ENCODE measurements at regions not wholly inside any gene's neighbourhood (a gene's known extent, or its start where the extent isn't known, plus 50 kb on each side); places are given as distances from the start of the nearest gene placed in this dataset.
"Not testable (repeated sequence)": the region's sequence is repeated elsewhere in the genome, so short reads cannot be mapped to it uniquely, and the experiment has no call there.

DNA sequence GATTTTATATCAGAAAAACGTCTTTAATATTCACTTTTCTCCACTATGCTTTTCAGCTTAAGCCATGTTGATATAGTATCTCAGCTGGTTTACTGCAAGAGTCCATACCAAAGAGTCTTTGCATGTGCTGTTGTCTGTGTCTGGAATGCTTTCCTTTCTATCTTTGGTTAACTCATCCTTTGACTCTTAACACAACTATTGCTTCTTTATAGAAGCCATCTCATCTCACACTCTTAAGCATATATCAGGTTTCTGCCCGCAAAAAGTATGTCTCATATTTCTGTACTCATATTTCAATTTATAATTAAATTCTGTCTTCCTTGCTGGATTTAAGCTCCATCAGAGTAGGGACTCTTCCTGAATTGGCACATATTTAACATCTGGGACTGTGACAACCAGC, 220.9 kb upstream of the KCNK2 start:
- no peak for DNase-seq (ENCODE audit: low spot score)

DNA sequence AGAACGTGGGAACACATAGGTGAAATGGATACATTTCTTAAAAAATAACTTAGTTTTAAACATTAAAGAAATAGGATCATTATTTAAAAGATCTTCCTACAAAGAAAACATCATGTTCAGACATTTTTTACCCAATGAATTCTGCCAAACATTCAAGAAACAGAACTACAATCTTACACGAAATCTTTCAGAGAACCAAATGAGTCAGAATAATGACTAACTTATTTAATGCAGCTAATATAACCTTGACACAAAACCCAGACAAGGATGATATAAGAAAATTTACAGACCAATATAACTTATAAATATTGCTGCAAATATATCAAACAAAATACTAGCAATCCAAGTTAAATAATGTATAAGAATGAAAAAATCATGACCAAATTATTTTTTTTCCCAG, 220.1 kb upstream of the KCNK2 start:
- DNase-seq (ENCODE audit: low spot score), result no peak

DNA sequence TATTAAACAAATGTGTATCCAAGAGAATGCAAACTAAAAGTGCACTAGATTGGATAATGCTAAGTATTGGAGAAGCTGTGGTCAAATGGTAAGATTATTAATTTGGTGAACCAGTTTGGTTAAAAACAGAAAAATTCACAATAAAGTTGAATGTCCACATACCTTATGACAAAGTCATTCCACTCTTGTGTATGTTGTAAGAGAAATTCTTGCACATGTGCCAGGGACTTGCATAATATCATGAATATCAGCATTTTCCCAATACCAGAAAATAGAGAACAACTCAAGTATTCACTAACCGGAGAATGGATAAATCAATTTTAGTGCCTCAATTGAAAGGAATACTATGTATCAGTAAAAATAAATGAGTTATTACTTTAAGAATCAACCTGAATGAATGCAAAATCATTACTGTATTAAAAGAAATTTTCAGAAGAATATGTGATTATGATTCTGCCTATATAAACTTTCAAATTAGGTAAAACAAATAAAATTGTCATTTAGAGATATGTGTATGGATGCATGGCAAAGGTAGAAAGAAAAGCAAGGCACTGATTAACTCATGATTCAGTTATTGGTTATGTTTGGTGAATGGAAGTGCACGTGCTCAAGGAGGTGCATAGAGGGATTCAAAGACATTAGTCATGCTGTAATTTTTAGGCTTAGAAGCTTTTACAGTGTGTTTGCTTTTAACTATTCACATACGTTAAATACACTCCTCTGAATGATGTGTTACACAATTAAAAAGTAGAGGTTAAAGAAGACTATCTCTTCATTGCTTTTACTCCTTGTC, 217.4 kb upstream of the KCNK2 start:
- peak; percentile 9 for DNase-seq (ENCODE audit: low spot score)

DNA sequence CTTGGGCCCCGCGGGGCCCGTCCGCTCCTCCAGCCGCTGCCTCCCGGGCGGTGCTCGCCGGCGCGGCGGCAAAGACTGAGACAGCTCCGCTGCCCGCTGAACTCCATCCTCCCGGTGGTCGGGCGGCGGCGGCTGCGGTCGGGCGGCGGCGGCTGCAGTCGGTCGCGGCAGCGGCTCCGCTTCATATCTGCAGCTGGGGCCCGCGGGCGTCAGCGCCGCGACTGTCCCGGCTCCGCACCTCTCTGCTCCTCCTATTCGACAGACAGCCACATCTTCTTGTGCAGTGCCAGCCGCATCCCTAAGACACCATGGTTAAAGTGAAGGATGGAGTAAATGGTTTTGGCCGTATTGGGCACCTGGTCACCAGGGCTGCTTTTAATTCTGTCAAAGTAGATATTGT, 212.1 kb upstream of the KCNK2 start:
- DNase-seq (ENCODE audit: low spot score), result not testable (repeated sequence)

DNA sequence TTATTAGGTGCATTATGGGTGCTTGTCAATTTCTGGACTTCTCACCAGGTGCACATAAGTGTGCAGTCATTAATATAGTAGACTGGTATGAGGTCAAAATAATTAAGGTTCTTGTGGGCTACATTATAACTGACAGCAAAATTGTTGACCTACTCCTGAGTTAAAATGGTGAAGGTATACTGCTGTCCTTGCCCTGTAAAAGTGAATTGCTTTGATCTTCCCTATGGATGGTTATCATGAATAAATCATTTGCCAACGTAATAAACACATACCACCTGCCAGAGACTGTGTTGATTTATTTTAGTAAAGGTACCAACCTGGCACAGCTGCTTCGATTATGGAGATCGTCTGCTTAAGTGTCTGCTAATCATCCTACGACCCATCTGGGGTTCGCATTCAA, 201.6 kb upstream of the KCNK2 start:
- DNase-seq (ENCODE audit: low spot score), result no peak

DNA sequence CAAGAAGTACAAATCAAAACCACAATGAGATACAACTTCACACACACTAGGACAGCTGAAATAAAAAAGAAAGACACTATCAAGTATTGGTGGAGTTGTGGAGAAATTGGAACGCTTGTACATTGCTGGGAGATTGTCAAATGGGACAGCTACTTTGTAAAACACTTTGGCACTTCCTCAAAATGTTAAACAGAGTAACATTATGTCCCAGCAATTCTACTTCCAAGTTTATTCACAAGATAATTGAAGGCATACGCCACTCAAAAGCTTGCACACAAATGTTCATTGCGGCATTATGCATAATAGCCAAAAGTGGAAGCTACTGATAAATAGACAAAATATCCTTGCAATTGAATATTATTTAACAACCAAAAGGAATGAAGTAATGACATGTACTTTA, 199.9 kb upstream of the KCNK2 start:
- DNase-seq (ENCODE audit: low spot score), result no peak

DNA sequence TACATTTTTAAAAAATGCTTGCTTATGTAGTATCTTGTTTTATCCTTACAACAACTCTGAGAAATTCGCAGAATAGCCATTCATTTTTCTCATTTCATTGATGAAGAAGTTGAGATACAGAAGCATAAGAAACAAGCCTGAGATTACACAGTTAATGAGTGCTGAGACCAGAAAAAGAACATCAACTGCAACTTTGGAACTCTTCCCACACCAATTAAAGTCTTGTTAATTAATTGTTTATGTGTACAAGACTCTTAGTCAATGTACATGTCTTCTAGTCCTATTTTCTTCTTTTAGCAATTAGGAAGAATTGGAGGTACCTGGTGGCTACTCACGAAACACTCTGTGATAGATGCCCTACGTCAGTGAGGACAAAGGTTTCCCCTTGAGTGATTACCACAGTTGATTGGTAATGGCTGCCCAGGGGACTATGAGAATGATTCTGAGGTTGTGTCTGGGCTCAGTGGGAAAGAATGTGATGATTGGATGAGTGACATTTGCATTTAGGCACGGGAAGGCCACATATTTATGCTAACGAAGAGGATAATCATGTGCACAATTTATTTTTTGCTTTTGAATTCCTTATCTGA, 187.4 kb upstream of the KCNK2 start:
- DNase-seq (ENCODE audit: low spot score), result no peak

DNA sequence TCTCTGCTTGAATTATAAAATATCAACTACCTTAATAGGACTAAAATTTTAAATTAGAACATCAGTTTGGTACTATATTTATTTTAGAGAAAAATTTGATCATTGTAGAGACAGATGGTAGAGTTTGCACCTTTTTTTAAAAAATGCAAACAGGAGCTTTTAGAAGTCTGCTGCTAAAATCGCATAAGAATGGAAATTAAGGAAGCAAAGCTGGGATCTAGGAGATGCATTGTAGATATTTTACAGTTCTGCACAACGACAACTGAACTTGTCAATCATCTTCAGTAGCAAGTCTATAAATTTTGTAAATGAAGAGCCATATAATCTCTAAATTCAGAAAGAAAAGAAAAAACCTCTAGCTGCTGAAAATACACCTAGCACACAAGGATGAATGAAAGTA, 185.6 kb upstream of the KCNK2 start:
- DNase-seq (ENCODE audit: low spot score), result no peak

DNA sequence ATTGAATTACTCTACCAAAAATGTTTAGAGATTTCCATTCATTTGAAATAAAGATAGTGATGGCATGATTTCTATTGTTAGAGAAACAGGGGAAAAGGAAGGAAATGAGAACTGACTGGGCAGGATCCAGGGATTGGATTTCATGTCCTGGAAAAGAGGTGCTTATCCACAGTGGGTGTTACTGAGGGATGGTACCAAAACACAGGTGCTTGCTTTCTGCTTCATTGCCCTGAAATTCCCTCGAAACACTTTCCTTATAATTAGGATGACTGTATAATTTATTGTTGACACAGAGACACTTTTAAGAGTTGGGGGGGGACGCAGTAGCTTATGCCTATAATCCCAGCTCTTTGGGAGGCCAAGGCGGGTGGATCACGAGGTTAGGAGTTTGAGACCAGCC, 185.0 kb upstream of the KCNK2 start:
- no peak for DNase-seq (ENCODE audit: low spot score)

DNA sequence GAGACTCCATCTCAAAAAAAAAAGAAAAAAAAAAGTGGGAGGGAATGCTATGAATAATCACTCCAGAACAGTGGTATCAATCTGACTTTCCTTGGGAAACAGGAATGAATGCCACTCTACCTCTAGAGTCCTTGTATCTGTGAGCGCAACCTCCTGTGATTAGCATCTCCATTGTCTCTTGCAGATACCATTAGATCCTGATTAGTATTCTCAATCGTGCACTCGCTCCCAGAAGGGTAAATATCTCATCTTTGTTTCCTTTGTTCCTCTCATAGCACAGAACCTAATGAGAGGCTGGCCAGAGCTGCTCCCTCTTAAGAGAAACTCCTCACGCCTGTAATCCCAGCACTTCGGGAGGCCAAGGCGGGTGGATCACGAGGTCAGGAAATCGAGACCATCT, 184.4 kb upstream of the KCNK2 start:
- DNase-seq (ENCODE audit: low spot score), result no peak

DNA sequence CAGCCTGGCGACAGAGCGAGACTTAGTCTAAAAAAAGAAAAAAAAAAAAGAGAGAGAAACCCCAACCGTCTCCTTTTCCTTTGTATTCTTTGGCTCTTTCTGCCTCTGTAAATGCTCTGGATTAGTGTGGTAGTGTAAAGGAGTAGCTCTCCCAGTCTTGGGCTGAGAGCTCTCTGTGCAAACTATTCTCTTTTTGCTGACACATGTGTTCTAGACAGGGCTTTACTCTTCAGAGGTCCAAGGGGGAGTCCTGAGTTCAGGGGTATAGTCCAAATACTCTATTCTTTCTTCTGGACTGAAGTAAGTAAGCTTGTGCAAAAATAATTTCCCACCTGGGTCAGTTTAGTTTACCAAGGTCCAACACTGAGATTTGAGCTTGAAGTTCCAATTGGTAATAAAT, 183.8 kb upstream of the KCNK2 start:
- DNase-seq (ENCODE audit: low spot score), result no peak

DNA sequence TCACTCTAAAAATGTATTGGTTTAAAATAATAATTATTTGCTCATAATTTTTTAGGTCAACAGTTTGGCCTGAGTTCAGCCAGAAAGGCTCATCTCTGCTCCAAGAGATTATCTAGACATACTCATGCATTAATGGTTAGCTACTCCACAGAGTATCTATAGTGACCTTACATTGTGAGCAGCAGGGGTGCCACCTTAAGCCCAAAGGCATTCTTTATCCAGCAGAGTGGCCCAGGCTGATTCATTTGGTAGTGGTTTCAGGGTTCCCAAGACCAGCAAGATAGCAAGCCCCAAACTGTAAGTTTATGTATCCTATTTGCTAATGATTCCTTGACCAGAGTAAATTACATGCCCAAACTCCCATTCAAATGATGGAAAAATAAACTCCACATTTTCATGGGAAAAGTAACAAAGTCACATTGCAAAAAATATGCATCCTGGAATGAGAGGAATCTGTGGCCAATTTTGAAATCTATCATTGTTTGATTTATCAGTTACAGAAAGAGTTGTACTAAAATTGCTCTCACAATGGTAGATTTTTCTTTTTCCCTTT, 182.6 kb upstream of the KCNK2 start:
- DNase-seq (ENCODE audit: low spot score), result peak; percentile 28

DNA sequence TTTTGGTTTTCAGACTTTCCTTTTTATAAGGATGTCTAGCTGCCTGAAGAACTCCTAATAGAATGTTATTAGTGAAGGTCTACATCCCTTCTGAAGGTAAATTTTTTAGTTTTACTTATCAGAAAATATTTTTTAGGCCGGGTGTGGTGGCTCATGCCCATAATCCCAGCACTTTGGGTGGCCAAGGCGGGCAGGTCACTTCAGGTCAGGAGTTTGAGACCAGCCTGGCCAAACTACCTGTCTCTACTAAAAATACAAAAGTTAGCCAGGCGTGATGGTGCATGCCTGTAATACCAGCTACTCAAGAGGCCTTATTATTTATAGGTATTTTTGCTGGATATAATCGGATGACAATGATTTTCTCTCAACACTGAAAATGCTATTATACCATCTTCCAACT, 181.9 kb upstream of the KCNK2 start:
- DNase-seq (ENCODE audit: low spot score), result no peak

DNA sequence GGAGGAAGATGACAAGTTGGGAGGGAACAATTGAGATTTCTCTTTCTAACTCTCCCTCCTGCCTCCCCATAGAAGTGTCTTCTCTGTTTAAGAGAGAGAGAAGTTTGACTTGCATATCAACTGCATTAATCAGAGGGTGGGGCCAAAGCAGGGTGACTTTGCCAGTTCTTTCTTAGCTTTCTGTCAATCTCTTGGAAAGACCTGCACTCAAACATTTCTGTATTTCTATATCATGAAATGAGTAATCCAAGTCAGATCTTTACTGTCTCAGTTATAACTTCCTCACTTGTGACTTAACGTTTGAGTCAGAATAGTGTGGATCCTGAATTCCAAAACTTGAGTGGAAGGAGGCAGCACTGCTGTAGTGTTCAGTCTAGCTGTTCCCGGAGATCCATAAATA, 180.8 kb upstream of the KCNK2 start:
- DNase-seq (ENCODE audit: low spot score), result peak; percentile 70

DNA sequence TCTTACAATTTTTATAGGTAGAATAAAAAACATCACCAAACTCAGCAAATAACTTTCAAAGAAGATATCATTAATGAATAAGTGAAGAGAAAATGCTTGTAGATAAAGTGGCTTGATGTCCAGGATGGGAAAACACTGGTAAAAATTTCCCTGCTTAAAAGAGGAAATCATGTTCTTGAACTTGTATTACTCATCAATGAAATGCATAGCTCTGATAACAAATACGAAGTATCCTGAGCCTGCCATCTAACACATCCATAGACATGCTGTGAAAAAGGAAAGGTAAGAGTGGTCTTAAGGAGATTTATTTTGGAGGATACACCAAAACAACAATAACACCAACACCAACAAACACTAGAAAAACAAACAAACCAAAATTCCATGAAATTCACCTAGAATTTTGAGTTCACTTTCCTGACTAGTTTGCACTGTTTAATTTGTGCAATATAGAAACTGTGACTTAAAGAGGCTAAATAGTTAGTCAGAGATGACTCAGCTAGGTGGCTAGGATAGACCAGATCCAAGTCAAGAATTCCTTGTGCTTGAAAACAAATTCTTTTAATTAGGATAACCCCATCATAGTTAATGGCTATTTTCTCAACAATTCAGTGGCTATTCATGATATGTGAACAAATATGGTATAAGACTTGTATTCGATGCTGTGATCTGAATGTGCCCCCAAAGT, 179.8 kb upstream of the KCNK2 start:
- peak; percentile 63 for DNase-seq (ENCODE audit: low spot score)

DNA sequence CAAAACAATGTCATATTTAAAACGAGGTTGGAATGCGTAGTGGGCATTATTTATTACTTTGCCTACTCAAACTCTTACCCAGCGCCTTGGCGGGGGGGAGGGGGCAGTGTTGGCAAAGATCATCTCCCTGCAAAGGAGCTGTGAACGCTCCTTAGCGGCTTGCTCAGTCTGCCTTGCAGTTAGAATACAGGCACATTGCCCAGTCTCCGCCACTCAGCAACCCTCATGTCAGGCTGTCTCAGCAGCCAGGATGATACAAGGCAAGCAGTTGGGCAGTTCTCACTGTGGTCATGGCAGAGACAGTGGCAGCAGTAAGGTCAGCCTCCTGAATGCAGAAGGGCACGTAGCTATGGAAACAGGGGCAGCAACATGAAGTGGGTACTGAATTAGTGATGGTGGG, 170.4 kb upstream of the KCNK2 start:
- DNase-seq (ENCODE audit: low spot score), result no peak

DNA sequence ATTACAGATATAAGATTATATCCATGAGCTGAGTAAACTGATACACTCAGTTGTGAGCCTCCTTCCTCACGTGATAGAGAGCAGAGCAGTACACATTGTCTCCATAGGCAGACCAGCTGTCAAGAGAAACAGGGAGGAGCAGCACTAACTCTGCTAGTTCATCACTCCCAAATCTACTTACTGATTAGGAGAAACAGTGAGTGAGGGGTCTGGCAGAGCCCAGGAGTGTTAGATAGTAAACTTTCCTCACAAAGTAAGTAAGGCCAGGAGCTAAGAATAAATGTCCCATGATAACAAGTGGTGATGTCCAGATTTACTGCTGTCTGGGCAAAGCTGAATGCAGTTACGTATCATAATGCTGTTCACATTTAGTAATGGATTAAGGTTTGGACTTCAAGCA, 168.6 kb upstream of the KCNK2 start:
- DNase-seq (ENCODE audit: low spot score), result no peak

DNA sequence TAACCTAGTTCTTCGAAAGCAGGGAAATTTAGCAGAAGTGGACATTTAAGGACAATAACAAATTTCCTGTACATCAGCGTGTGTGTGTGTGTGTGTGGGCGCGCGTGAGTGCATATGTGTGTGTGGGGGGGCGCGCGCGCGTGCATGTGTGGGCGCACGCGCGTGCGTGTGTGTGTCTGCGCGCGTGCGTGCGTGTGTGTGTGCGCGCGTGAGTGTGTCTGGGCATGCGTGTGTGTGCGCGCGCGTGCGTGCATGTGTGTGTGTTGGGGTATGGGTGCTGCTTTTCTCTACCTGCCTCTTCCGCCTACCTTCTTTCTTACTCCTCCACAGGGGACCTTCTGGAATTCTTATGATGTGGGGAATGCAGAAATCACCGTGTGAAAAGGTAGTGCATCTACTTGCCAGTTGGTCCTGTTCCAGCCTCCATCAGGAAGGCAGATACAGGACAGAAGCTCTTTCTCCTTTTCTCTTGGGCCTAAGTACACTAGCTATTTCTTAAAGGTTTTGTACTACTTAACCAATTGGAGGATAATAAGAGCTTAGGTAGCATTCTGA, 165.4 kb upstream of the KCNK2 start:
- no peak for DNase-seq (ENCODE audit: low spot score)

DNA sequence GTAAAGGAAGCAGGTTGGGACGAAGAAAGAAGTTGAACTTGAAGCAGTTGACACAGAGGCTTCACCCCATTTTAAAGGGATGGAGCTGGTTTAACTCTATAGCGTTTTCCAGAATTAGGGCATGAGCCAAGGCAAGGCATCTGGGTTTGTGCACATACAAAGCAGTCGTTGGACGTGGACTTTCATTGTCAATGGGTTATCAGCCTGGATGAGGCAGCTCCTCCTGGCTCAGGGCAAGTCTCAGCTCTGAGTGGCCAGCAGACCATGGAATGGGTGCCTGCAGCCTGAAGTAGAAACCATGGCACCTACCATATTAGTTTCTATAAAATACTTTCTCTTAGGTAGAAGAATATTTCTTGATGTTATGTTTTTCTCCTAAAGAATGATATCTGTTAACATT, 163.8 kb upstream of the KCNK2 start:
- no peak for DNase-seq (ENCODE audit: low spot score)

DNA sequence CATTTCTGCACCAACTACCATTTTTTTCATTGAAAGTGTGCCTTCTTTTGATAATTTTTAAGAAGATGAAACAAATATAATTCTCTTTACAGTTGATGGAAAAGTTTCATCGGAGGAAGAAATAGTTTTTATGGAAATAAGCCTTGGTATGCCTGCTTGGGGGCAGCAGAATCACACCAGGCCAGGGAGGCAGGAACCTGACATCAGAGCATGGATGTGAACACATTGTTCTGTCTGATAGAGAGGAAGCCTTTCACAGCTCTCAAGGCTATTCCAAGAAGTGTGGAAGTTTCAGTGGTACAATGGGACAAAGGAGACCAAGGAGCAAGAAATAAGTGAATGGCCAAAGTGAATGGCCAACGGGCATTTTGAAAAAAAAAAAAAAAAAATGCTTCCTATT, 162.2 kb upstream of the KCNK2 start:
- no peak for DNase-seq (ENCODE audit: low spot score)

DNA sequence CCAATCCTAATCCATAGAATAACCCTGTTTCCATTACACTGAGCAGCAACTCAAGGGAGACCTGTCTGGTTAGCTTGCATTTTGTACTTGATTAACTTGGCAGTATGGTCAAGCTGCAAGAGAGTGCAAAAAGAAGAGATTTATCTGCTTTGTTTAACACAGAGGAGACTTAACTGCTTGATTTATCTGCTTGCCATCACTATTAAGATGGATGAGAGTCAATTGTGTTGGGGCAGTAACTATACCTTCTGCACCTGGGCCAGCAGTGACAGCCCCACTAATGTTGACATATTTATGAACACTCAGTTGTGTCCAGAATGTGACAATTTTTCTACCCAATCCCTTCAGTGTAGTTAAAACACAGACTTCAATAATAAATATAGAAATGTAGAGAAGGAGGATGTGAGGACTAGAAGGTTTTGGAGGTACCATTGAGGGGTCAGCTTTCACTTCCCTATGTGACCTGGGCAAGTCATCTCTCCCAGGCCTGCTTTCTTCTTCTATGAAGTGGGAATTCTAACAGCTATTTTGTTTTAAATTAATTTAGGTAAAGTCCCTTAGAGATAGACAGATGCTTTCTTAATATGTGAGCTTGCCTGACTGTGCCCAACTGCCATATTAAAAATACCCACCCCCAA, 159.1 kb upstream of the KCNK2 start:
- no peak for DNase-seq (ENCODE audit: low spot score)

DNA sequence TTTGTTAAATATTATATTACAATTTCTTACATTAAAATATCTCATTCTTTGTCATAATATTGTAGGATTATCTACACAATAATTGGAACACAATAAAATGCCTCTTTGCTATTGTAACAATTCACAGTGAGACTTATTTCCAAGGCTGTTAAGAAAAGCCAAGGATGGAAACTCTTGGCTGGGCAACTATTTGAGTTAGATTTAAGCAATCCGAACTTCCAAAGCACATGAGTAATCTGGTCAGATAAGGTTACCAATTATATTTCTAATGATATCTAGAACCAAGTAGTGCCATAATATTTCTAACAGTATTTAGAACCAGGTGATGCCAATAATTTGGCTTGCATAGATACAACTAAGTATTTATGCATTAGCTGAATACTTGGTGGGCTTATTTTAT, 154.7 kb upstream of the KCNK2 start:
- no peak for DNase-seq (ENCODE audit: low spot score)
